ENCODE measurements at regions not wholly inside any gene's neighbourhood (a gene's known extent, or its start where the extent isn't known, plus 50 kb on each side); places are given as distances from the start of the nearest gene placed in this dataset.

DNA sequence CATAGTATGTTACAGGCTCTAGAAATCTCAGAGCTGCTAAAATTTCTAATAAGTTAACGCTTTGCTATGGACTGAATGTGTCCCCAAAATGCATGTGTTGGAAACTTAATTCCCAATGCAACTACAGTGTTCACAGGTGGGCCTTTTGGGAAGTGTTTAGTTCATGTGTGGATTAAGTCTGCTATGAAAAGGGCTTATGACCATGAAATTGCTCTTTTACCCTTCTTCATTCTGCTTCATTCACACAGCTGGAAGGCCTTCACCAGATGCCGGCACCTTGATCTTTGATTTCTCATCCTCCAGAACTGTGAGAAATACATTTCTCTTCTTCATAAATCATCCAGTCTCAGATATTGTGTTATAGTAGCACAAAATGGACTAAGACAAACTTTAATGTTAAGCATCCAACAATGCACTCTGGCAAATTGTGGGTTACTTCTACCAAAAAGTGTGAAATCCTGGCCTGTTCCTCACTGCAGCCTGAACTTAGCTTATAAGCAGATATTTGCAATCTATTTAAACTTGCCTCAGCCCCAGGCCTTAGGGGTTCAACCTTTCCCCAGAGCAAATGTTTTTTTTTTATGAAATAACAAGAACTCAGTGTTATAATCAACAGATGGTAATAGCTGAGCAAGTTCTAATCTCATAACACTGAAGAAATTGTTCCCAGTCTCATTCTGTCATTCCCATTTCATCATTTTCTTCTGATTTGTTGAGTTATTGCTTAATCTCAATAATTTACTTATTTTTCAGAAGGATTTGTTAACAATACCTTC lies 523.6 kb downstream of the KIF20B start:
- ChIA-PET CTCF (interaction anchor here (0.7 kb wide), 1 partner anchor 174 kb away, joined by 3 read pairs; no protein-coding TSS in a partner anchor), POLR2A (no interaction called here)
- no peaks in the 10 kb centered on the region for H3K36me3 ChIP-seq (replicated peaks in 1 of 2; ENCODE audit: control extremely low read depth in 1 of 2, control insufficient read depth in 1 of 2, extremely low read depth in 1 of 2, insufficient read depth in 2 of 2, low read length in 1 of 2)
- ATAC-seq (ENCODE audit: low read depth) (no peak), DNase-seq (no peak)
- 100% methylated on average over 2 of the region's 2 CpGs for WGBS (ENCODE audit: insufficient coverage)
- H3K4me3 ChIP-seq (ENCODE audit: control extremely low read depth in 1 of 5, extremely low read depth in 1 of 5, insufficient read depth in 1 of 5, low read depth in 2 of 5, low read length in 4 of 5): no peak overlapping the region
- H3K27ac ChIP-seq (ENCODE audit: low read length in 2 of 2): no peak overlapping the region
- Mint-ChIP-seq H3K9me3 (ENCODE audit: insufficient read depth) (no peaks in the 10 kb centered on the region), H3K27me3 (no peaks in the 10 kb centered on the region), H3K27ac (no peak overlapping the region), H3K4me3 (no peak overlapping the region), H3K4me1 (no peaks in the 10 kb centered on the region)
- intact Hi-C loops (cut with micrococcal nuclease): no loop called here
- no peaks in the 10 kb centered on the region for H3K4me1 ChIP-seq (ENCODE audit: control insufficient read depth in 2 of 2, insufficient read depth in 2 of 2, low read length in 2 of 2)
- no peaks in the 10 kb centered on the region for H3K79me2 ChIP-seq (ENCODE audit: control insufficient read depth, insufficient read depth, low read length)
- no peaks in the 10 kb centered on the region for H3K27me3 ChIP-seq (replicated peaks in 1 of 4; ENCODE audit: control extremely low read depth in 1 of 4, control insufficient read depth in 3 of 4, insufficient read depth in 4 of 4, low read length in 3 of 4)
- no peak overlapping the region for H2AFZ ChIP-seq (ENCODE audit: insufficient read depth, low read depth, low read length, poor library complexity, severe bottlenecking)
- no peak overlapping the region for H3K4me2 ChIP-seq (replicated peaks; ENCODE audit: low read depth, low read length, poor library complexity, severe bottlenecking)
- no peak overlapping the region for H3K9ac ChIP-seq (ENCODE audit: low read length)
- no peaks in the 10 kb centered on the region for H3K9me3 ChIP-seq (ENCODE audit: control extremely low read depth in 1 of 3, control insufficient read depth in 2 of 3, insufficient read depth in 1 of 3, low read length in 2 of 3)
- no peaks in the 10 kb centered on the region for H4K20me1 ChIP-seq (ENCODE audit: control insufficient read depth, insufficient read depth, low read length, poor library complexity, severe bottlenecking)
- TF ChIP-seq, protein P1, sequence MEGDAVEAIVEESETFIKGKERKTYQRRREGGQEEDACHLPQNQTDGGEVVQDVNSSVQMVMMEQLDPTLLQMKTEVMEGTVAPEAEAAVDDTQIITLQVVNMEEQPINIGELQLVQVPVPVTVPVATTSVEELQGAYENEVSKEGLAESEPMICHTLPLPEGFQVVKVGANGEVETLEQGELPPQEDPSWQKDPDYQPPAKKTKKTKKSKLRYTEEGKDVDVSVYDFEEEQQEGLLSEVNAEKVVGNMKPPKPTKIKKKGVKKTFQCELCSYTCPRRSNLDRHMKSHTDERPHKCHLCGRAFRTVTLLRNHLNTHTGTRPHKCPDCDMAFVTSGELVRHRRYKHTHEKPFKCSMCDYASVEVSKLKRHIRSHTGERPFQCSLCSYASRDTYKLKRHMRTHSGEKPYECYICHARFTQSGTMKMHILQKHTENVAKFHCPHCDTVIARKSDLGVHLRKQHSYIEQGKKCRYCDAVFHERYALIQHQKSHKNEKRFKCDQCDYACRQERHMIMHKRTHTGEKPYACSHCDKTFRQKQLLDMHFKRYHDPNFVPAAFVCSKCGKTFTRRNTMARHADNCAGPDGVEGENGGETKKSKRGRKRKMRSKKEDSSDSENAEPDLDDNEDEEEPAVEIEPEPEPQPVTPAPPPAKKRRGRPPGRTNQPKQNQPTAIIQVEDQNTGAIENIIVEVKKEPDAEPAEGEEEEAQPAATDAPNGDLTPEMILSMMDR (IDR thresholded peaks at IDR 0.05): no peak
- no peak for TF ChIP-seq EZH2 (IDR thresholded peaks at IDR 0.05; ENCODE audit: borderline replicate concordance, insufficient read depth, low read depth, low read length, poor library complexity, severe bottlenecking)

DNA sequence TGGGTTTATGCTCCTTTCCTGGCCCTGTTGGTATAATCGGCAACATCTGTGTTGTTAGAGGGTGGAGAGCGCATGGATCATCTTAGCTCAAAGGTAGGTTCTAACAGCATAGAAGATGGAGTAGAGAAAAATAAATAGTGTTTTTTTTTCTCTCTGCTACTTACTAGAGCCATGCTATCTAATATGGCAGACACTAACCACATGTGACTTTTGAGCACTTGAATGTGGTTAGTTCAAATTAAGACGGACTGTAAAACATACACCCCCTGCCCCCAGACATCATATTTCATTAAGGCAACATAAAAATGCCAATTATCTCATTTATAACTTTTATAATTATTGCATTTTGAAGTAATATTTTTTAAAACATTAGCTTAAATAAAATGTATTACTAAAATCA lies 525.1 kb downstream of the KIF20B start:
- Mint-ChIP-seq H3K4me3 (no peak overlapping the region), H3K9me3 (ENCODE audit: insufficient read depth) (peaks cover 2% of the 10 kb centered on the region), H3K4me1 (no peaks in the 10 kb centered on the region), H3K27ac (no peak overlapping the region), H3K27me3 (no peaks in the 10 kb centered on the region)
- Histone ChIP-seq H3K4me3 (ENCODE audit: control extremely low read depth in 1 of 5, extremely low read depth in 1 of 5, insufficient read depth in 1 of 5, low read depth in 2 of 5, low read length in 4 of 5) (no peak overlapping the region), H3K9ac (ENCODE audit: low read length) (no peak overlapping the region), H3K36me3 (replicated peaks in 1 of 2; ENCODE audit: control extremely low read depth in 1 of 2, control insufficient read depth in 1 of 2, extremely low read depth in 1 of 2, insufficient read depth in 2 of 2, low read length in 1 of 2) (no peaks in the 10 kb centered on the region), H3K79me2 (ENCODE audit: control insufficient read depth, insufficient read depth, low read length) (no peaks in the 10 kb centered on the region), H3K27ac (ENCODE audit: low read length in 2 of 2) (no peak overlapping the region), H2AFZ (ENCODE audit: insufficient read depth, low read depth, low read length, poor library complexity, severe bottlenecking) (no peak overlapping the region), H3K4me2 (replicated peaks; ENCODE audit: low read depth, low read length, poor library complexity, severe bottlenecking) (no peak overlapping the region), H3K9me3 (ENCODE audit: control extremely low read depth in 1 of 3, control insufficient read depth in 2 of 3, insufficient read depth in 1 of 3, low read length in 2 of 3) (no peaks in the 10 kb centered on the region), H4K20me1 (ENCODE audit: control insufficient read depth, insufficient read depth, low read length, poor library complexity, severe bottlenecking) (no peaks in the 10 kb centered on the region), H3K27me3 (replicated peaks in 1 of 4; ENCODE audit: control extremely low read depth in 1 of 4, control insufficient read depth in 3 of 4, insufficient read depth in 4 of 4, low read length in 3 of 4) (no peaks in the 10 kb centered on the region), H3K4me1 (ENCODE audit: control insufficient read depth in 2 of 2, insufficient read depth in 2 of 2, low read length in 2 of 2) (no peaks in the 10 kb centered on the region)
- DNase-seq (no peak), ATAC-seq (ENCODE audit: low read depth) (no peak)
- POLR2A ChIA-PET: no interaction called here
- CTCF ChIA-PET: no interaction called here
- WGBS (ENCODE audit: insufficient coverage): no CpG with 5 or more reads among the region's 3 CpGs
- intact Hi-C loops (cut with micrococcal nuclease): no loop called here
- TF ChIP-seq, protein P1 (IDR thresholded peaks at IDR 0.05): no peak
- no peak for TF ChIP-seq EZH2 (IDR thresholded peaks at IDR 0.05; ENCODE audit: borderline replicate concordance, insufficient read depth, low read depth, low read length, poor library complexity, severe bottlenecking)

All from B cell (primary cell).